CD14-positive monocyte (primary cell): ENCODE measurements at regions not wholly inside any gene's neighbourhood (a gene's known extent, or its start where the extent isn't known, plus 50 kb on each side); places are given as distances from the start of the nearest gene placed in this dataset.

Source experiments
- DNase-seq, 3 donors: peaks; one replicate each; pipeline ENCODE4 v3.0.0-alpha.2; 2011 to 2022
- H2AFZ ChIP-seq: 2 replicates; pipeline ENCODE4 v1.6.0; 2012; ENCODE audit warnings: mild to moderate bottlenecking, low read depth, low read length, inconsistent platforms; ENCODE audit not compliant: insufficient read depth, poor library complexity, severe bottlenecking
- H3K27ac ChIP-seq, 2 donors: 1 replicate in 1 of 2; 2 replicates in 1 of 2; pipeline ENCODE4 v1.5.1; 2012 to 2013; ENCODE audit warnings: low read length in 2 of 2, control low read depth in 1 of 2, inconsistent platforms in 1 of 2, low read depth in 1 of 2, mild to moderate bottlenecking in 1 of 2
- H3K27me3 ChIP-seq, 2 donors: one replicate each; pipeline versions ENCODE4 v1.6.0 to v1.6.1; 2011 to 2013; ENCODE audit warnings: low read length in 2 of 2; ENCODE audit not compliant: control insufficient read depth in 2 of 2, insufficient read depth in 2 of 2
- H3K36me3 ChIP-seq, 2 donors: replicated peaks in 1 of 2; 1 replicate in 1 of 2; 2 replicates in 1 of 2; pipeline versions ENCODE4 v1.5.1 to v1.6.1; 2012 to 2013; ENCODE audit warnings: low read length in 2 of 2, control low read depth in 1 of 2, inconsistent platforms in 1 of 2, mild to moderate bottlenecking in 1 of 2; ENCODE audit not compliant: insufficient read depth in 2 of 2, control insufficient read depth in 1 of 2
- H3K4me1 ChIP-seq, 2 donors: 1 replicate in 1 of 2; 2 replicates in 1 of 2; pipeline versions ENCODE4 v1.5.1 to v1.6.1; 2012 to 2013; ENCODE audit warnings: low read length in 2 of 2, control low read depth in 1 of 2, inconsistent platforms in 1 of 2, mild to moderate bottlenecking in 1 of 2, moderate library complexity in 1 of 2; ENCODE audit not compliant: insufficient read depth in 2 of 2, control insufficient read depth in 1 of 2
- H3K4me2 ChIP-seq: replicated peaks from 2 replicates; pipeline ENCODE3; 2012; ENCODE audit warnings: low read length, moderate library complexity, mild to moderate bottlenecking; ENCODE audit not compliant: poor library complexity, severe bottlenecking; ENCODE audit errors: extremely low read depth
- H3K4me3 ChIP-seq, 3 experiments: fragments of 200-600 bp in 1 of 3; sonication (generic) in 1 of 3; replicated peaks in 1 of 3; 1 replicate in 2 of 3; 2 replicates in 1 of 3; pipeline ENCODE4 v1.5.1; 2011 to 2013; ENCODE audit warnings: low read length in 3 of 3, mild to moderate bottlenecking in 3 of 3, control low read depth in 2 of 3, low read depth in 2 of 3, inconsistent platforms in 1 of 3, moderate library complexity in 1 of 3
- H3K79me2 ChIP-seq: 2 replicates; pipeline ENCODE4 v1.6.0; 2012; ENCODE audit warnings: mild to moderate bottlenecking, control low read depth, inconsistent platforms, low read length, moderate library complexity; ENCODE audit not compliant: insufficient read depth
- H3K9ac ChIP-seq: 2 replicates; pipeline ENCODE4 v1.6.0; 2017; ENCODE audit warnings: low read length, mild to moderate bottlenecking; ENCODE audit not compliant: insufficient read depth, poor library complexity, severe bottlenecking
- H3K9me3 ChIP-seq, 2 donors: replicated peaks in 1 of 2; 1 replicate in 1 of 2; 2 replicates in 1 of 2; pipeline versions ENCODE4 v1.5.1 to v1.6.1; 2012 to 2013; ENCODE audit warnings: low read length in 2 of 2, control low read depth in 1 of 2; ENCODE audit not compliant: control insufficient read depth in 1 of 2, insufficient read depth in 1 of 2
- H4K20me1 ChIP-seq: 2 replicates; pipeline ENCODE4 v1.6.0; 2012; ENCODE audit warnings: mild to moderate bottlenecking, low read length, control low read depth, moderate library complexity; ENCODE audit not compliant: insufficient read depth
- H3K27ac Mint-ChIP-seq, 7 donors: one replicate each; pipeline ENCODE4 v1.8.0; 2020; ENCODE audit warnings: mild to moderate bottlenecking in 7 of 7, mixed read lengths in 7 of 7, moderate library complexity in 6 of 7, inconsistent platforms in 2 of 7
- H3K27me3 Mint-ChIP-seq, 3 donors: one replicate each; pipeline ENCODE4 v1.8.0; 2021 to 2022; ENCODE audit warnings: low read depth in 3 of 3, mild to moderate bottlenecking in 3 of 3, mixed read lengths in 3 of 3, moderate library complexity in 3 of 3, inconsistent platforms in 1 of 3
- H3K36me3 Mint-ChIP-seq, 2 donors: one replicate each; pipeline ENCODE4 v1.8.0; 2020; ENCODE audit warnings: mixed read lengths in 2 of 2, inconsistent platforms in 1 of 2, mild to moderate bottlenecking in 1 of 2
- H3K4me1 Mint-ChIP-seq: one replicate; pipeline ENCODE4 v1.8.0; 2020; ENCODE audit warnings: mild to moderate bottlenecking, mixed read lengths
- H3K4me3 Mint-ChIP-seq, 2 donors: one replicate each; pipeline ENCODE4 v1.8.0; 2020; ENCODE audit warnings: mild to moderate bottlenecking in 2 of 2, mixed read lengths in 2 of 2, moderate library complexity in 1 of 2
- H3K9me3 Mint-ChIP-seq, 7 donors: one replicate each; pipeline ENCODE4 v1.8.0; 2020 to 2022; ENCODE audit warnings: mixed read lengths in 7 of 7, mild to moderate bottlenecking in 6 of 7, moderate library complexity in 6 of 7, inconsistent platforms in 2 of 7
- CTCF ChIP-seq: fragments of 200-600 bp; IDR thresholded peaks from one replicate; pipeline ENCODE4 v1.8.0; 2022; ENCODE audit warnings: antibody characterized with exemption, mild to moderate bottlenecking
- WGBS: methylation state at CpG from one replicate; pipeline ENCODE4 v1.1.5; 2013; ENCODE audit warnings: missing lambda C conversion rate; ENCODE audit not compliant: insufficient coverage; 5-methylcytosine and 5-hydroxymethylcytosine counted together
- intact Hi-C, 2 donors: fragments of 100-400 bp; cut with micrococcal nuclease; formaldehyde crosslinking; loops; one replicate each; pipeline versions ENCODE4 v1.15.0 to v1.15.1; 2023

GRCh38 chr10:128530946-128531345, 404.7 kb upstream of the MKI67 start:
- no peaks in the 10 kb centered on the region for H3K4me1 ChIP-seq
- peak overlapping the region in 1 of 2 donors; percentile 3 for H3K4me3 Mint-ChIP-seq
- TF ChIP-seq CTCF: no peak
- intact Hi-C loops: no loop called here
- no peak overlapping the region for H2AFZ ChIP-seq
- H3K27me3 ChIP-seq: no peaks in the 10 kb centered on the region
- no peak overlapping the region for H3K4me2 ChIP-seq
- H3K9ac ChIP-seq: no peak overlapping the region
- no peaks in the 10 kb centered on the region for H3K9me3 ChIP-seq
- no peak overlapping the region for H3K27ac Mint-ChIP-seq
- H3K79me2 ChIP-seq: no peaks in the 10 kb centered on the region
- WGBS: 100% methylated on average over 1 of the region's 2 CpGs
- H3K36me3 ChIP-seq: no peaks in the 10 kb centered on the region
- no peak for DNase-seq
- H4K20me1 ChIP-seq: no peaks in the 10 kb centered on the region
- H3K36me3 Mint-ChIP-seq: no peaks in the 10 kb centered on the region
- H3K27me3 Mint-ChIP-seq: peaks cover 3 to 19% (median 4%) of the 10 kb centered on the region in 3 donors
- H3K4me3 ChIP-seq: no peak overlapping the region
- H3K27ac ChIP-seq: no peak overlapping the region
- no peaks in the 10 kb centered on the region for H3K4me1 Mint-ChIP-seq
- no peaks in the 10 kb centered on the region for H3K9me3 Mint-ChIP-seq

GRCh38 chr10:128534686-128535085, 408.5 kb upstream of the MKI67 start:
- no peak overlapping the region for H2AFZ ChIP-seq
- H3K4me2 ChIP-seq: no peak overlapping the region
- Mint-ChIP-seq H3K4me3 (peak overlapping the region in 1 of 2 donors; percentile 39), H3K27me3 (peaks cover 21 to 33% (median 29%) of the 10 kb centered on the region in 3 donors), H3K9me3 (no peaks in the 10 kb centered on the region), H3K4me1 (no peaks in the 10 kb centered on the region), H3K36me3 (no peaks in the 10 kb centered on the region), H3K27ac (no peak overlapping the region)
- H3K9ac ChIP-seq: no peak overlapping the region
- TF ChIP-seq CTCF: no peak
- H3K9me3 ChIP-seq: no peaks in the 10 kb centered on the region
- H3K4me3 ChIP-seq: no peak overlapping the region
- no CpG with 5 or more reads among the region's 5 CpGs for WGBS
- DNase-seq: no peak
- no peaks in the 10 kb centered on the region for H3K79me2 ChIP-seq
- H3K27ac ChIP-seq: no peak overlapping the region
- peaks cover 19 to 27% of the 10 kb centered on the region in 2 donors for H3K27me3 ChIP-seq
- no peaks in the 10 kb centered on the region for H3K4me1 ChIP-seq
- no peaks in the 10 kb centered on the region for H3K36me3 ChIP-seq
- no peaks in the 10 kb centered on the region for H4K20me1 ChIP-seq
- intact Hi-C loops: no loop called here
